HG03060 (cell line): ENCODE measurements at regions not wholly inside any gene's neighbourhood (a gene's known extent, or its start where the extent isn't known, plus 50 kb on each side); places are given as distances from the start of the nearest gene placed in this dataset.

ENCODE experiments used
- ATAC-seq: cut with Tn5 transposase; IDR thresholded peaks from one replicate; pipeline ENCODE4 v1.9.1; 2021; ENCODE audit warnings: low read depth, moderate number of reproducible peaks; ENCODE audit not compliant: unreplicated experiment

DNA sequence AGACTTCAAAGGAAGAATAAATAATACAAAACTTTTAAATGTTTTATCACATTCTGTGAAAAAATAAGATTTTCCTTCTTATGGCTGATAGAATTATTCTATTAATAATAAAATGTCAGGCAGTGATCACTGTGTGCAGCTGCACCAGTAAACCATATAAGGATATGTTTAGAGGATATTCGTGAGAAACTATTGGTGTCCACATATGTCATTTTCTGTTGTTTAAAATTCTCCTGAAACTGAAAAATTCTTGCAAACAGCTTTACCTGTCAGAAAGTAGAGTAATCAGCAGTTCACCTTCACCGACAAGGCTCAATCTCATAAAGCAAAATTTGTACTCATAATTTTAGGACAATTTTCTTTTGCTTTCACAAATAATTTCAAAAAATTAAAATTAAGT is 170.1 kb upstream of the KCNH7 start:
- ATAC-seq, result no peak

DNA sequence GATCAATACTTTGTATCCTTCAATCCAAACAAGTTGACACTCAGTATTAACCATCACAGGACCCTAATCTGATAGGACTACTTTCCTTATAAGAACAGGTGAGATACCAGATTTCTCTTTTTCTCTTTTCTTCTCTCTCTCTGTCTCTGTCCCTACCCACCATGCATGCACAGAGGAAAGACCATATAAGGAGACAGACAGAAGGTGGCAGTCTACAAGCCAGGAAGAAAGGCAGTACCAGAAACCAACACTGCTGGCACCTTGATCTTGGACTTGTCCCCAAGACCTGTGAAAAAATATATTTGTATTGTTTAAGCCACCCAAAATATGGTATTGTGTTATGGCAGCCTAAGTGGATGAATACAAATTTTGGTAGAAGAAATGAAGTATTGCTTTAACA is 156.2 kb upstream of the KCNH7 start:
- no peak for ATAC-seq

DNA sequence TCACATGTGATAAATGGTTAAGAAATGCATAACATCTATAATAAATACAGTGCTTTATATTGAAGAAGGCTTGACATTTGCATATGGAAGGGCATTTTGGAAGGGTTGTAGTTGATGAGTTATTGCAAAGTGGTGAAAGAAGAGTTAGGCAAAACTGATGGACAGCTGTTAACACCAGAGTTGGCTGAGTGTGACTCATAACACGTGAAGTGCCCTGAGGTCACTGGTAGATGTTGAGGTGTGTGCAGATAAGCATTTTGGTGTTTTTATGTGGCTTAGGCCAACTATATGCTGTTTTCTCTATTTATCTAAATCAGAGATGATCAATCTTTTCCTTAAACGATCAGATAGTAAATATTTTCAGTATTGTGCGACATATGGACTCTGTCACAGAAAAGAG is 154.3 kb upstream of the KCNH7 start:
- no peak for ATAC-seq

DNA sequence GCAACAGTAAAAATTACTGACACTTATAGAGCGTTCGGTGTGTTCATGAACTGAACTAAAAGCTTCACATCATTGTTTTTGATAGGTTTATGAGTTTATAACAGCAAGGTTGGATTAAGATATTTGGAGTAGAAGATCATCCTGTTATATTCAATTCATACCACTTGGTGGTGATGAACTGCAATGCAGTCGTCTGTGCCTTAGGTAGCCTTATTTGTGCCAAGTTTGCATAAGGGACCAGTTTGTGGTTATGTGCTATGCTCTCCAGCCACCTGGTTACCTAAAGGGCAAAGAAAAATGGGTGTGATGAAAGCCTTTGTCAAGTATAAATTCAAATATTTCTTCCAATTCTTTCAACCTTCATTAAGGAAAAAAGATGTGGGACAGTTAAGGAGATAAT is 150.9 kb upstream of the KCNH7 start:
- no peak for ATAC-seq

DNA sequence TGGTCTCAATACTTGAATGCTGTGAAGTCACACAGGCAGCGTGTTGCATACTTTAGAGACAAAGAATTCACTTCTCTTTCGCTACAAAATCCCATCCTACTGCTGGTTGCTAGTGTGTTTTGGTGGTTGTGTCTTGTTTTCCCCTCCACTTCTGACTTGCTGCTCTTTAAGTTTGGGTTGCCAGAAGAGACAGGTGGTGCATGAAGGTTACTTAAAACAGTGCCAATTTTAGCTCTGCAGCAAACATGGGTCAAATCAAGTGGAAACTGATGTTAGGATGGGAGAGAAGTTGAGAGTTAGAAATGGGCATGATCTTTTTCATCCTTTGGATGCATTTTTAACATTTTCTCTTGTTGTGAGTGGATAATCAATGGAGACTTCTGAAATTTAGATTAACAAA is 136.2 kb upstream of the KCNH7 start:
- no peak for ATAC-seq

DNA sequence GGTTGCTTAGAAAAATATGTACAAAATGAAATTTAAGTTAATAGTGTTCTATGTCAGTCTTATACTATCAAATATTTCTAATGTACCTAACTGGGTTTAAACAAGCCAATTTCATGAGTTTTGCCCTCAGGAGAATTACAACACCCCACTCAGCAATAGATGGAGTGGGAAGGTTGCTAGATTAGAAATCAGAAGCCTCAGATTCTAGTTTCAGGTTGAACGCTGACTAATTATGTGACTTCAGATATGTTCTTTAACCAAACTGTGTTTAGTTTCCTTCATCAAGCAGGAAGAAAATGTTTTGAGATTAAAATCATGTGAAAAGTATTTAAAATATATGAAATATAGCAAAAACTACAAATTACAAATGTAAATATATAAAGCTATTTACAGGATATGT is 133.8 kb upstream of the KCNH7 start:
- ATAC-seq, result no peak

DNA sequence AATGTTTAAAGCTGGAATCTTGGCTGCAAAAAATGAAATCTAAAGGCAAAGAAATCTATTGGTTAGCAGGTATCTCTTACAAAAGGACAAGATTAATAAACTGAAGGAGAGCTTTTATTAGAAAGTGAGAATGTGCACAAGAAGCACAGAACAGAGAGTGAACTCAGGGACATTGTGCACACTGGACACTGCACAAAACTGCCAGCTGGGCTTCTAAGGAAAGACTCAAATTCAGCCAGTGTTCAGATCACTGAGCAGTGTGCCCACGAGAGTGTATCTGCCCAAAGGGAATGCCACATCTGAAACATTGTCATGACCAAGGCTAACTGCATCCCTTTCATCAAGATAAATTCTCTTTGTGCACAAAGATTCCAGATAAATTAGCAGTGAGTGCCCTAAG is 129.7 kb upstream of the KCNH7 start:
- no peak for ATAC-seq

DNA sequence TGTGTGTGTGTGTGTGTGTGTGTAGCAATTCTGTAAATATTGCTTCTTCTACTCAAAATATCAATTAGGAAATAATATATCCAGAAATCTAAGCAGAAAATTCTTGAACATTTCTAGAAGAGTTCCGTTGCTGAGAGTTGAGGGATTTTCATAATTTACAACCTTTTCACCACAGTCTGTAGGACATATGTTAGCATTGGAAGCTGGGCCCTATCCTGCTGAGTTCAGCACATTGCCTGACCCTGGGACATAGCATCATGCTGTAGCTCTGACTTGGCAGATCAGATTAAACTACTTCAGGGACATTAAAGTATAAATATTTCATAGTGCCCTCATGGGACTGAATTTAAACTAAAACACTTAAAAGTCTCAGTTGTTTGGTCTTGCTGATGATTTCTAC is 129.2 kb upstream of the KCNH7 start:
- ATAC-seq, result no peak

DNA sequence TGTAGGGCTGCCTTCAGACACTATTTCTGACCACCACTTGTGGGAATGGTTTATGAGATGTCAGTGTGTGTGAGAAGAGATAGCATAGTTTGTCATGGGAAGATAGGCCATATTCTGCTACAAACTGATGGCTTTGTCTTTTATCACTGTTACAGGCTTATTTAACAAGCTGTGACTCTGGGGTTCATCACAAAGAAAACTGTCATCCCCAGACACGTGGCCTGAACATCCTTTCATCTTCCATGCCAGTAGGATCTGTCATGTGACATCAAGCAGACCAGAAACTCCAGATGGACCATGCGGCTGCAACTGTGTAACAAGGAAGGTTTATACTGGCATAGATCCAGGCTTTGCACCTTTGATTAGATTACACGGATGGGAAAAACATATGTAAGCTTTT is 128.6 kb upstream of the KCNH7 start:
- no peak for ATAC-seq

DNA sequence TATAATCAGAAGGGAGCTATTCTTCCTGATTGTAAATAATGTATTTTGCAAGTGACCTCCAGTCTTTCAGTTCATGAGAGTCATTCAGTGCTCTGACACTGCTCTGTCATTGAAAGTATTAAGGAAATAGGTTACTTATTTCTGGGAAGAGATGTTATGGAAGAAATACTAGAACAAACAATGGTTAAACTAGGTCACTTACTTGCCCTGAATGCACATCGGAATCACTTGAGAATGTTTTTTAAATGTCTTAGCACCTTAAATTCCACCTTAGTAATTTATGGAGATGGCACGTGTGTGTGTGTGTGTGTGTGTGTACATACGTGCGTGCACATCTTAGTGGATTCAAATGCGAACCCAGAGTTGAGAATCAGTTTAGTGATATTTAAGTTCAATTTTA is 126.6 kb upstream of the KCNH7 start:
- no peak for ATAC-seq

DNA sequence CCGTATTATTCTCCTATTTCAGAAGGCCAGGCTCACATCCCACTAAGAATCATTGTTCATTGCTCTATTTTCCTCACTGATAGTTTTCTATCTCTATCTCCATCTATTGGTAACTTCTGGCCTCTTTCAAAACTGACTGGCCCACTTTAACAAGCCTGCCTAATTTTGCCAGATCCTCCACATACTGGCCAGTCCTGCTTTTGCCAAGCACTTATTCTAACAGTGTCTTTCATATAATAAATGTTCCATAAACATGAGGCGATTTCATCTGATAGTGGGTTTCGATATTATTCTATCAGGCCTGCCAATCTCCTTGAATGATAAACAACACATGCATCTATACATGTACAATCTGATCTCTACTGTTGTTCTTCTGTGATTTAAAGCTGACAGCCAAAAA is 125.9 kb upstream of the KCNH7 start:
- no peak for ATAC-seq

DNA sequence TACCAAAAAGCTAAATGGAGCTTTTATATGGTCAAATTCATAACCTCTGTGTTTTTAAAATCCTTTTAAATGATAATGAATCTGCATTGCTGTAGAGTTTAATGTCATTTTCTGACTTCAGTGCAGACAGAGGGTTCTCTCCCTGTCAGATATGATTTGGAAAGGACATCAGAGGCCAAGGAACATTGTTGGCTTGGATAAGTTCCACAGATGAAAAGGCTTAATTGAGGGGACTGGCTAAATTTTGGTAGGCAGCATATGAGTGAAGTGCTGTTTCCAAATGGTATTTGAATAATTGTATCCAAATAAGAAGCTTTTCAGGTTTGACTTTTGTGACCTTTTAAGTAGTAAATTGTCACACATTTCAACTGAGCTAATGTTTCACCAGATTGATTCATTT is 124.6 kb upstream of the KCNH7 start:
- no peak for ATAC-seq

DNA sequence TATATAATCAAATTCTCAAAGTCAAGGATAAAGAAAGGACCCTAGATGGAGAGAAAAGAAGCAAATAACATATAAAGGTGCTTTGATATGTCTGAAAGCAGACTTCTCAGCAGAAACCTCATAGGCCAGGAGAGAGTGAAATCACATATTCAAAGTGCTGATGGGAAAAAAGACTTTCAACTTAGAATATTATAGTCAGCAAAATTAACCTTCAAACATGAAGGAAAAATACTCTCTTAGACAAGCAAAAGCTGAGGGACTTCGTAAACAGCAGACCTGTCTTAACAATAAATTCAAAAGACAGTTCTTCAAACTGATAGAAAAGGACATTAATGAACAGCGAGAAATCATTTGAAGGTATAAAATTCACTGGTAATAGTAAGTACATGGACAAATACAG is 107.2 kb upstream of the KCNH7 start:
- no peak for ATAC-seq

DNA sequence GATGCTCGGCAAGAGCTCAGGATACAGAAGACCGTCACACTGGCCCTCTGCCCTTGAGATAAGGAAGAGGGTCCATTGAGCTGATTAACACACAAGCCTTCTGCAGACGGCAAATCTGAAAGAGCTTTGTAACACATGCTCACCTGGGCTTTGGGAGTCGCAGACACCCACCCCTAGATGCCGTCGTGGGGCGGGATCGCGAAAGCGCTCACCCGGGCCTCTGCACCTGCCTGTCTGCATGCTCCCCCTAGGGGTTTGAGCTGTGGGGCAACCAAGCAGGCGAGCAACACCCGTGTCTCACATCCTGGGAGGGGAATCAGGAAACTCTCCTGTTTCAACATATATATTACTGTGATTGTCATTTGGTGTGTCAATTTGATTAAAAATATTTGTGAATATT is 99.8 kb upstream of the KCNH7 start:
- ATAC-seq, result no peak

DNA sequence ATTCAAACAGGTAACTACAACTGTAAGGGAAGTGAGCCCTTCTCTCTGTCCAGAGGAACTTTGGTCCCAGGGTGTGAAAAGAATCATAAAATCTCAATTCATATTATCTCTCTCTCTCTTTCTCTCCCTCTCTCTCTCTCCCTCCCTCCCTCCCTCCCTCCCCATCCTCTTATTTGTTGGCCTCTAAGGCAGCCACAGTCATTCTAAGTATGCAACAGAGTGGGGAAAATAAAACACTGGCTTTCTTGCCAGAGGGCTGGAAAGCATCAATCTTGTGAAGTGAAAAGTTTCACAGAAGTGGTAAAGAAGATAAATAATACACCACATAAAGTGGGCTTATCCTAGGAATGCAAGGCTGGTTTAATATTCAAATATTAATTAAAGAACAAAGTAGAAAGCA is 95.6 kb upstream of the KCNH7 start:
- no peak for ATAC-seq

DNA sequence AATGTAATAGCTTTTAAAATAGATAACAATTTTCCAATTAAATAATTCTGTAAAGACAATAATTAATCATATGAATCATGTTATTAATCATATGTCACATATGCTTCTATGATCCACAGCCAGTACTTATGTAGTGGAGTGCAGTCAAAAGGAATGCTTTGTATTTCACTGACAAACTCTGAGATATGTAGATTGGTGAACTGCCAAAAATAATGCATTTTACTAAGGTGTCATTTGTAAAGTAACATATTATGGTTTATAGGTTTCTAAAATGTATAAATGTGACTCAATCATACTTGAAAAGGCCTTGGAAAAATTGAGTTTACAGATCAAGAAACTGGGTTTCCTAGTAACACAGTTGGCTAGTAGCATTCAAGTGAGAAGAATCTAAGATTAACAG is 93.8 kb upstream of the KCNH7 start:
- no peak for ATAC-seq

DNA sequence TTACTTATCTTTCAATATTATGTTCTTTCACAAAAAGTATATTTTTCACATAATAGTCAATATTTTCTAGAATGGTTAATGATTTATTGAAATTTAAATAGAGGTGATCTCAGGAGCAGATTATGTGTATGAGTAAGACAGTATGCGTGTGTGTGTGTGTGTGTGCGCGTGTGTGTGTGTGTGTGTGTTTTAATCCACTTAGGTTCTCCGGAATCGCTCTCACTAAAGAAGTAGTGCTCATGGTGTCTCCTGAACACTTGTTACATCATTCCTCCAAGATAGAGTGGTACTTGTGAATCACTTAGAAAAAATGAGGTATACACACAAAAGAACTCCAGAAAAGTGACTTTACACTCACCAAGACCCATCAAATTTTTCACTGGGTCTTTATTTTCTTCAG is 91.0 kb upstream of the KCNH7 start:
- ATAC-seq, result no peak

DNA sequence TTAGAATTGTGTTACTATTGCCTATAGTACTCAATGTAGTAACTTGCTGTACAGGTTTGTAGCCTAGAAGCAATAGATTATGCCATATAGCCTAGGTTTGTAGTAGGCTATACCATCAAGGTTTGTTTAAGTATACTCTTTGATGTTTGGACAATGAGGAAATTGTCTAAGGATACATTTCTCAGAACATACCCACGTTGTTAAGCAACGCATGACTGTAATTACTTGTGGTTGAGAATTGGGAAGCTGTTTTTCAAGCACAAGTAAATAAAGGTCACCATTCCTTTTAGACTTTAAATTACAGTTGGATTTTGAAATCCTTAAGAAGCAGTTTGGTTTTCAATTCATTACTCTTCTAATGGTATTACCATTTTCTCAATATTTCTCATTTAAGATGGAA is 89.8 kb upstream of the KCNH7 start:
- no peak for ATAC-seq

DNA sequence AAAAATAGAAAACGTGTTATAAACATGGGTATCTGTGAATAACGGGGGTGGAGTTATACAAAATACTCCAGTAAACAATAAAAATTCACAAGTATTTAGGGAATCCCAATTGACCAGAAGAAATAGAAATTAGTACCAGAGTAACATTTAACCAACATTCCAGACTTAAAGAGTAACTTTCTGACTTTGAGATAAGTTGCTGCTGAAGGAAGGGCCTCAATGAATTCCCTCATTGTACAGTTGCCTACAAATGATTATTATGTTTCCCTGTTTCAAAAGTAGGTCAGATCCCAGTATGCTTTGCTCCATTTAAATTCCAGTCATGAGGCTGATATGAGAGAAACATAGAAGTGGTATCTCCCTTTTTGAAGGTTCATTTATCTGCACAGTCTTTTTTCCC is 88.3 kb upstream of the KCNH7 start:
- no peak for ATAC-seq

DNA sequence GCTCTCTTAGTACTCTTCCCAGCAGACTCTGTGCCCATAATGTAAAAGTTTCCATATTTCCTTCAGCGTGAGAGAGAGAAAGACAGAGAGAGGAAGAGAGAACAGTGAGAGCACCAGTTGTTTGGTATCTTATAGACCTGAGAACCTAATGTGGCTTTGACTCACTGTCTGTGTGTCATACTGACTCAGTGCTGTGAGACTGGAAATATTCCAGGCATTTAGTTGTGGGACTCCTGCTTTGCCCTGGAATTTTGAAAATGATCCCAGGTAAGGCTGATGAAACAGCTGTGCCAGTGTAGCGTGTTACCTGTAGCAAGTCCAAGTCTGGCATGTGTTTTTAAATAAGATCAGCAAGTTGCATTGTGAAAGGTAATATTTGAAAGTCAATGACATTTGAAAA is 87.9 kb upstream of the KCNH7 start:
- ATAC-seq, result no peak

DNA sequence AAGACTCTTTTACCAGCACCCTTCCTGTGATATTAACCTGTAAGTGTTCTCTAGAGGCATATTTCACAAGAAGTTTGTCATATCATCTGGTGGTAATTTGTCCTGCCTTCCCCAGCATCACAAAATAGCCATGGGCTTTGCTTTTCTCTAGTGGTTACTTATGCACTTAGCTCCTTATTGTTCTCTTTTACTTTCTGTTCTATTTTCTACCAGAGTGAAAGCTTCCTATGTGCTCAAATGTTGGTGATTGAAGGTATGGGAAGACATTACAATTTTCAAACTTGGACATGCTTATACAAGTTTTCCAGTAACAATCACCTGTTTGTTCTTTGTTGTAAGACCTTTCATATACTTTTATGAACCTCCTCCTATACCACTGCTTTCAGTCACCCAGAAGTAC is 87.0 kb upstream of the KCNH7 start:
- no peak for ATAC-seq

DNA sequence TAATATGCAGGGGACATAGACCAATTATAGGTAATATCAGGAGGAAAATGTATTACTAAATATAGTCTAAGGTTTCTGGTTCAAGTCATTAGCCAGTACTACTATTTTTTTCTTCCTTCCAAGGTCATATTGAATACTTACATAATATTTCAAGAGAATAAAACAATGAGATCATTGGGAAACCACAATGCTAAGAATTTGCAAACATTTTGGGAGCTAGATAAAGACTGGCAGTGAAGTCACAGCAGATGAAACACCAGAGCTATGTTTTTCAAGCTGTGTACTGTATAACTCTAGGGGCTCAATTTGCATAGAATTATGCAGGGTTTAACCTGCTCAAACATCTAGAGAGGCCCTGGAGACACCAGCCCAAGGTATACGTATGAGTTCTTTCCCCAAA is 80.5 kb upstream of the KCNH7 start:
- ATAC-seq, result no peak

DNA sequence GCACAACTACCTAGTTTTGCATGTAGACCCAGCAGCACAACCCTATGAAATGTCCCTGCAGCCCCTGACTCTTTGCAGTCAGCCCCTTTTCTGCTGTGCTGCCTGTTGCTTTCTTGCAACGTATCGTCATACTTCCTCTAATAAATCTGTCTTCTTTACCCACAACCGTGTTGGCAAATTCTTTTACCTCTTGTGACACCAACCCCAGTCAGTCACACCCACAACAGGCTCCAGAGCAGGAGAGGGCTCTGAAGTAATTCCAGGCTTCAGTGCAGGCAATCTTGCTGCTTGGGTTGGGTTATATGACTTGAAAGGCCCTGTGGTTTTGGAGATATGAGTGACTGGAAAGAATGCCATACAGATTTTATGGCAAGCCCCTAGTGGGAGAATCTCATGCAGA is 79.1 kb upstream of the KCNH7 start:
- ATAC-seq, result no peak

DNA sequence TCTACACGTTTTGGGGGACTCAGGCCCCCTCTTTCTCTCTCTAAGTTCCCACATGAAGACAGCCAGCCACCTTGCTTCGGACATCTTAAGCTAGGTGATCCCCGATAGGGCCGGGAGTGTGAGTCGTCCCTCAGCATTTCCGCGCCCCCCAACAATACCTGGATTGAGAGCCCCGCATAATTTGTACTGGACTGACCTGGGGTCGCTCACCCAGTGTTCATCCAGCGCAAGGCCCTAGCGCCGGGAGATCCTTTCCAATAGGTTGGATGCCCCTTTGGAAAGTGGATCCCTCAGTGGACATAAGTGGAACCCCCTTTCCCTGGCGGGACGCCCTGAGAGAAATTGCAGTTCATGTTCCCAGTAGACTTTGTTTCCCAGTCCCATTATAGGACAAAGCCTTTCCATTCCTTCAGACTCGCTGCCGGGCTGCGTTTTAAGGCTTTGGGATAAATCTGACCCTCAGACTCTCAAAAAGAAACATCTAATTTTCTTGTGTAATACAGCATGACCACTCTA is 77.8 kb upstream of the KCNH7 start:
- ATAC-seq, result no peak
